Kasumi-1 (cell line): ENCODE measurements at regions not wholly inside any gene's neighbourhood (a gene's known extent, or its start where the extent isn't known, plus 50 kb on each side); places are given as distances from the start of the nearest gene placed in this dataset.
"Not testable (repeated sequence)": the region's sequence is repeated elsewhere in the genome, so short reads cannot be mapped to it uniquely, and the experiment has no call there.

Source experiments
- DNase-seq, 2 experiments: peaks; one replicate each; lab custom pipeline; 2025; lab: John Stamatoyannopoulos, UW

- no peak for DNase-seq
Measured at GRCh38 chr16:86888231-86889053, 310.1 kb downstream of the FOXL1 start.

DNA sequence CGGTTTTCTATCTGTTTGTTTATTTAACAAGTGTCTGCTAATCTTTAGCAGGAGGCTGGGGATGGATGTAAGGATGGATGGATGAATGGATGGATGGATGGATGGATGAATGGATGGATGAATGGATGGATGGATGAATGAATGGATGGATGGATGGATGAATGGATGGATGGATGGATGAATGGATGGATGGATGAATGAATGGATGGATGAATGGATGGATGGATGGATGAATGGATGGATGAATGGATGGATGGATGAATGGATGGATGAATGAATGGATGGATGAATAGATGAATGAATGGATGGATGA lies 310.7 kb downstream of the FOXL1 start:
- DNase-seq = not testable (repeated sequence)

- DNase-seq = no peak
Measured at GRCh38 chr16:86889974-86890373, 311.6 kb downstream of the FOXL1 start.

DNA sequence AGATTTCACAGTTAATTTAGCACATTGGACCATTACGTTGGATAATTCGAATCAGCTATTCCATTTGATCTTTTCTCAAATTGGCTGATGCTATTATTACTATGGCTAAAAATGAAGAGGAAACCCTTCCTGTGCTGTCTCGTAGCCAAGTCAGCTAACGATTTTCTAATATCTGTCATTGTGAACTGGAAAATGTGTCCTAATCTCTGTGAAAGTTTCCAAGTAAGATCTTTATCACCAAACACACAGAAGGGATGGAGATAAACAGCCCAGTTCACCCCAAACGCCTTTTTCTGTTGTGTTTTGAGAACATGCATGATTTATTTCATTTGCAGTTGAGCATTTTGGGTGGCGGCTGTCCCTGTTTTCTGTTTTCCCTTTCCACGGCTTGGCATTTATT lies 312.8 kb downstream of the FOXL1 start:
- no peak for DNase-seq

- DNase-seq = no peak
Measured at GRCh38 chr16:86891631-86892030, 313.3 kb downstream of the FOXL1 start.

- DNase-seq = no peak
Measured at GRCh38 chr16:86892509-86892908, 314.2 kb downstream of the FOXL1 start.

DNA sequence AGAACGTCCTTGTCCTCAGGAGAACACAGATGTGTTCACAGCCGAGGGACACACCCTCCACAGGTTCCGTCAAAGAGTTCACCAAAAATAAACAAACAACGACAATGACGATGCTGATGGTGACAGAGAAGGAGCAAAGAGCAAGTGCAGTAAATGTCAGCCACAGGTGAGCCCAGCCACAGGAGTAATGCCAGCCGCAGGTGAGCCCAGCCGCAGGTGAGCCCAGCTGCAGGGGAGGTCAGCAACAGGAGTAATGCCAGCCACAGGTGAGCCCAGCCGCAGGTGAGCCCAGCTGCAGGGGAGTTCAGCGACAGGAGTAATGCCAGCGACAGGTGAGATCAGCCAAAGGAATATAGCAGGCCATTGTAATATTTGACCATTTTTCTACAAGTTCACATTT lies 315.2 kb downstream of the FOXL1 start:
- DNase-seq = no peak

DNA sequence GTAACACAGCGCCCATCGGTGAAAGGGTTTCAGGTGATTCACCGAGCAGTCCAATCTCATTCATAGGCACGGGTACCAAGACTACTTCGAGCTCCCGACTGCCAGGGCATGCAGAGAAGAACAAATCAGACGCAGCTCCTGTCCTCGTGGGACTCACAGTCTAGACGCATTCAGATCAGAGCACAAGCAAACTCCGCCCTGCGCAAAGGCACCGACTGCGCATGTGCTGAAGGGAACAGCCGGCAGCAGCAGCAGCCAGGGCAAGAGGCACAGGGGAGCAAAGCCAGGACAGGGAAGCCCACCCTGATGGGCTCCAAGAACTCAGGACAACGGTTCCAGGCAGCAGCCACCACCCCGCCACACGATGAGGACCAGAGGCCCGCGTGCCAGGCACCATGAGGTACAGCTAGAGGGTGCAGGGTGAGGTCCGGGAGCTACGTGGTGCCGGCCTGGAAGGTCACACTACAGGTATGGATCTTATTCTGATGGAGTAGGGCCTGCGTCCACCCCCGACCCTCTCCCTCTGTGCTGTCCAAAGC lies 315.7 kb downstream of the FOXL1 start:
- no peak for DNase-seq

GRCh38 chr16:86894925-86895324 lies 316.6 kb downstream of the FOXL1 start:
- DNase-seq = no peak

DNA sequence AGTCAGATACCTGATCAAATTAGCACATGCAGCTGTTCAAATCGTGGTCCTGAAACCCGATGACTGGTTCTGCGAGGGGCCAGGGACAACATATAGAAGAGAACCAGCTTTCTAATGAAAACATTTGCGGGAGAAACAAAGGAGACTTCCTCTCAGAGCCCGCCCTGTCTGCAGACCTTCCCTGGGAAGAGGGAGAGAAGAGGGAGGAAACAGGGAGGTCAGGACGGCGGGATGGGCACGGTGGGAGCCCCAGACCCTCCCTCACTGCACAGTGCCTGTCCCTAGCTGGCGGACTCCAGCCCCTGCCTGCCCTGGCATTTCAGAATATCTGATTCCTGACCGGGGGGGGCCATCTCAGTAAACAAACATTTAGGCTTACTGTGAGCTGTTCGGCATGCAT lies 317.3 kb downstream of the FOXL1 start:
- no peak for DNase-seq

DNA sequence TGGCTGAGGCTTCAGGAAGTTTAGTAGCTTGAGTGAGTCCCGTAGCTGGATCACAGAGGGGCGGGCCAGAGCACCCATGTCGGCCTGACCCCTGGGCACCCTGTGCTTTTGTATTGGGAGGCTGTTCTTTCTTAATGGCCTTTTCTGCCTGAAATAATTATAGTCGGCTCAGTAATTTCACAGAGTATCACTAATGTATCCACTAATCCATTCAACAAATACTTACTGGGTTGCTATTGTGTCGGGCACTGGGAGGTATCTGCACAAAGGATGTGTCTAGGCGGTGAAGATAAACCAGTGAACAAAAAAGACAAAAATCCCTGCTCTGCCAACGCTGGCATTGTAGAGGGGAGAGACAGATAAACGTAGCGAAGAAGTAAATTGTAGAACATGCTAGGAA lies 318.6 kb downstream of the FOXL1 start:
- DNase-seq = no peak

- no peak for DNase-seq
Measured at GRCh38 chr16:86897486-86897885, 319.1 kb downstream of the FOXL1 start.

GRCh38 chr16:86898386-86898785 lies 320.0 kb downstream of the FOXL1 start:
- no peak for DNase-seq

GRCh38 chr16:86899151-86899550 lies 320.8 kb downstream of the FOXL1 start:
- DNase-seq = no peak

DNA sequence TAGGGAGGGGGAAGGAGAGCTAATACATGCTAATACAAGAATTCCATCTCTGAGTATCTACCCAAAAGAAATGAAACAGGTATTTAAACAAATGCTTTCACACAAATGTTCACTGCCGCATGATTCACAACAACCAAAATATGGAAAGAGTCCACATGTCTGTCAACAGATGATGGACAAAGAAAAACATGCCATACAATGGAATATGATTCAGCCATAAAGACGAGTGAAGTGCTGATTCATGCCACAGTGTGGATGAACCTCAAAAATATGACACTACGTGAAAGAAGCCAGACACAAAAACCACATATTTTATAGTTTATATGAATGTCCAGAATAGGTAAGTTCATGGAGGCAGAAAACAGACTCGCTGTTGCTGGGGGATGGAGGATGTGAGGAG lies 321.4 kb downstream of the FOXL1 start:
- no peak for DNase-seq

DNA sequence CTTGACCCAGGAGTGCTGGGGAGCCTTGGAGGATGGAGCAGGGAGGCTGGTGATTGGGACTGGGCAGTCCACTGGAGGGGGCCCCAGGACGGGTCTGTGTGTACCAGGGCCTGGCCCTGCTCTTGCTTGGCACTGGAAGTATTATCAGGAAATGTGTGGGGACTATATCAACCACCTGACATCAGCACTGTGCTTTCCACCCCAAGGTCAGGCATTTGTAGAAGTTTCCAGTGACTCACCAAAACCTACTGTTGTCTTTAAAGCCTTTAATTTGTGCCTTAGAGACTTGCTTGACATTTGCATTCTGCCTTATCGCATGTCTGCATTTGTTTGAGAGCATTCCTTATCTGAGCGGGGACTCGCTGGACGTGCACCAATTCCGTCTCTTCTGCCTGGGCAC lies 323.1 kb downstream of the FOXL1 start:
- DNase-seq = no peak

DNA sequence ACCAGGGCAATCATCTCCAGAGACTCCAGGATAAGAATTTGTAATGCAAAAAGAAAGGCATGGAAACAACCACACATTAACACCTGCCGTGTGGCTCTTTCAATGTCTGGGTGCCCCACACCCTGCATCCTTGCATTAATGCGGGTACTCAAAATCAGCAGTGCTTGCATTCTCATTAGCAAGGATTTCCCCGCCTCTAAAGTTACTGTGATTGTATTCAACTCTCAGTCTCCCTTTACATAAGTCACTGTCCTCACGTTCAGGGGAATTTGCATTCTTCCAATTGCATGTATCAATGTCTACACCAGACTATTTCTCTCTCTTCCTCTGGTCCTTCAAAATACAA lies 324.3 kb downstream of the FOXL1 start:
- no peak for DNase-seq

DNA sequence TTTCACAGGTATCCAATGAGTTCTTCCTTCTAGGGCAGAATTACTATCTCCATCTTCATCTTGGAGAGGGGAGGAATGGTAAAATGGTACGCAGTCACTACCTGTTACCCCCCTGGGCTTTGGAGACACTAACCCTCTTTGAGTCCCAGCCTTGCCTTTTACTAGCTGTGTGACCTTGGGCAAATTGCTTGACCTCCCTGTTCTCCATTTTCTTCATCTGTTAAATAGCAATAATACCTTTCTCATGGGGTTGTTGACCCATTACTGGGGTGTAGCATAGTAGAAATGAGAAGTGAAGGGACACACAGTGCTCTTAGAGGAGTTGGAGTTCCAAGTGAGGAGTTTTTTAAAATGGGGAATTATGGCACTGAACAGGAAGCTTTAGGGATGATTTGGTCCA lies 324.7 kb downstream of the FOXL1 start:
- DNase-seq = no peak

- DNase-seq = no peak
Measured at GRCh38 chr16:86905302-86905701, 327.0 kb downstream of the FOXL1 start.

- no peak for DNase-seq
Measured at GRCh38 chr16:86906623-86907022, 328.3 kb downstream of the FOXL1 start.

DNA sequence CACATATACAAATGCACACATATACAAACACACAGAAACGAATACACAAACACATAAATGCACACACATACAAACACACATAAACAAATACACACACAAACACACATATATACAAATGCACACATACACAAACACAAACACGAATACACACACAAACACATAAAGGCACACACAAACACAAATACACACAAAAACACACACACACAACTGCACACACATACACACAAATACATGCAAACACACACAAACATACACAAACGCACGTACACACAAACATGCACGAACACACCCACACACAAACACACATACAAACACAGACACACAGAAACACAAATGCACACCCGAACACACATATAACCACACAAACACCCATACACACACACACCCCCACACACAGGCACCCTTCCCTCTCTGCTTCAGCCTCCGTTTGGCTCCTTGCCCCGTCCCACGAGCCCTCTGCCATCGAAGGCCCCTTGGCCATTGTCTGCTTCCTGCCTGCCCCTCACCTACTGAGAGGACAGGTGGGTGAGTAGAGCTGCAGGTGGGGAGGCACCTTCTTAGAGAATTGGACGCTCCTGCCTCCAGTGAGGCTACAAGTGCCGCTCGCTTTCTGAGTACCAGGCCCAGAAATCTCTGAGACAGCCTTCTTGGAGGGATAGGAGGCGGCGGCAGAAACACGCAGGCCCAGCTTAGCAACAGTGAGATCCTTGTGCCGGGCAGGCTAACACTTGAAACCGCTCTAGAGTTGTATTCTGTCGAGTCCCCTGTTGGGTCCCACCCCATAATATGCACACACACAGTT lies 331.2 kb downstream of the FOXL1 start:
- DNase-seq = no peak

GRCh38 chr16:86910161-86910769 lies 331.9 kb downstream of the FOXL1 start:
- no peak for DNase-seq

DNA sequence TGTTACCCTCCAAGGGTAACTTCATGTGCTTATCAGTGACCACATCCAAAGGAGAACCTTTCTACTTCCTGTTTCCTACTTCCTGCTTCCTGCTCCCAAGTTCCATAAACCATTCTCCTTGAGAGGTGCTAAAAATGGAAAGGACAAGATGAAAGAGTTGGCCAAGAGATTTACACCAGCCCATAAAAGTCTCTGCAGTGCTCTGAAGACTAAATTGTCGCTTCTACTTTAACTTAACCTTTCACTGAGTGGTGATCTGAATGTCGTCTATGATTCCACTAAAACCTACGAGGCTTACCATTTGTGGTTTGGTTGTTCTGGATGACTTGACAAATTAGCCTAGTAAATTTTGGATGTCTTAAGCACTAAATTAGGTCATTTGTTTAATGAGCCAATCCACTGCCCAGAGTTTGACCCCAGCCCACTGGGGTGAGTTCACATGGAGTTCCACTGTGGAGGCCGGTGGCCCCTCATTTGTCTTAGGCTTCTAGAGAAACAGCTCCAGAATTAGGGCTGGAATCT lies 333.1 kb downstream of the FOXL1 start:
- DNase-seq = no peak
